ENCODE measurements at regions not wholly inside any gene's neighbourhood (a gene's known extent, or its start where the extent isn't known, plus 50 kb on each side); places are given as distances from the start of the nearest gene placed in this dataset.

DNA sequence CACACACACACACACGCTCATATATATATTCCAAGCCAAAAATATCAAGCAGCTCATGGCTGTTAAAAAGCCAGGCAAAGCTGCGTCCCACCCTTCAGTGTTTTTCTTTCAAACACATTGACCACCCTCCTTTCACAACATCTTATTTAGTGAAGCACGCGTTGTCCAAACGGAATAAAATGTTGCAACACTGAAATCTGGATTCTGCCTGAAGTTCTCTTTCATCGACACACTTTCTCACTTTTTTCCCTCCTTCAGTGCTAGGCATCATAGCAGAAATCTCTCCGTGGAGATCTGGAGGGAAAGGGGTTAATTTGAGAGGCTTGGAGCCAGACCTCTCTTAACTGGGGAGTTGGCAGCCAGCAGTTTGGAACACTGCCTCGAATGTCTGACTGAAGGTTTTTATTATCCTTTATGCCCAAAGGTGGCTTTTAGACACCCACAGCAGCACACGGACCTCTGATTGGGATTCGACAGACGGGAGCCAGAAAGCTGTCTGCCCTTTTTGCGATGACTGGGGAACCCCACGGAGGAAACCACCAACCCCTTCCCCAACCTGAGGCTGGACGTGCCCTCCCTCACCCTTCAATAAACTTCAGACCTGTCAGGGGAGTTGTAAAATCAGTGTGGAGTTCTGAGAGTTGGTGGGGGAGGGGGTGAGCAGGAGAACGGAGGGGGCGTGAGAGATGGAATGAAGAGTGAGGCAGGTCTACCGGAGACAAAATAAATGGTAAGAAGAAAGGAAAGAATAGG, 833.6 kb upstream of the SOX9 start:
- TF ChIP-seq, protein P1, sequence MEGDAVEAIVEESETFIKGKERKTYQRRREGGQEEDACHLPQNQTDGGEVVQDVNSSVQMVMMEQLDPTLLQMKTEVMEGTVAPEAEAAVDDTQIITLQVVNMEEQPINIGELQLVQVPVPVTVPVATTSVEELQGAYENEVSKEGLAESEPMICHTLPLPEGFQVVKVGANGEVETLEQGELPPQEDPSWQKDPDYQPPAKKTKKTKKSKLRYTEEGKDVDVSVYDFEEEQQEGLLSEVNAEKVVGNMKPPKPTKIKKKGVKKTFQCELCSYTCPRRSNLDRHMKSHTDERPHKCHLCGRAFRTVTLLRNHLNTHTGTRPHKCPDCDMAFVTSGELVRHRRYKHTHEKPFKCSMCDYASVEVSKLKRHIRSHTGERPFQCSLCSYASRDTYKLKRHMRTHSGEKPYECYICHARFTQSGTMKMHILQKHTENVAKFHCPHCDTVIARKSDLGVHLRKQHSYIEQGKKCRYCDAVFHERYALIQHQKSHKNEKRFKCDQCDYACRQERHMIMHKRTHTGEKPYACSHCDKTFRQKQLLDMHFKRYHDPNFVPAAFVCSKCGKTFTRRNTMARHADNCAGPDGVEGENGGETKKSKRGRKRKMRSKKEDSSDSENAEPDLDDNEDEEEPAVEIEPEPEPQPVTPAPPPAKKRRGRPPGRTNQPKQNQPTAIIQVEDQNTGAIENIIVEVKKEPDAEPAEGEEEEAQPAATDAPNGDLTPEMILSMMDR (conservative IDR thresholded peaks at IDR 0.05) = no peak
- no peak for TF ChIP-seq ZFX (IDR thresholded peaks at IDR 0.05)
- H3K27ac ChIP-seq = no peak overlapping the region

DNA sequence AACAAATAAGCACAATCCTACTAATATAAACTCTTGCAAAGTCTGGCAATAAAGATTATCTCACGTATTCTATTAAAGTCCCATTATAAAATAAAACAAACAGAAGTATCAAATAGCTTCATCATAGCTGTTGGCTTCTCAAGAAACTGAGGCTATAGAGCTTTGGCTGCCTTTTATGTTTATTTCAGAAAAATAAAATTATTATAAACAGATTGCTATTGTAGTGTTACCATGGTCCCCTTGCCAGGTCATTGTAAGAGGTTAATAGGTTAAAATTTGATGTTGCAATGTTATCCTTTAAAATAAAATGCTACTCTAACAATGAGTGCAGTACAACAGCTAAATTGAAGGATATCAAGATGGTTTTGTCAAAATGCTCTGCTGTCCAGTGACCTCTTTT, 828.8 kb upstream of the SOX9 start:
- TF ChIP-seq, protein P1 (conservative IDR thresholded peaks at IDR 0.05) = no peak
- no peak for TF ChIP-seq ZFX (IDR thresholded peaks at IDR 0.05)
- no peak overlapping the region for H3K27ac ChIP-seq

DNA sequence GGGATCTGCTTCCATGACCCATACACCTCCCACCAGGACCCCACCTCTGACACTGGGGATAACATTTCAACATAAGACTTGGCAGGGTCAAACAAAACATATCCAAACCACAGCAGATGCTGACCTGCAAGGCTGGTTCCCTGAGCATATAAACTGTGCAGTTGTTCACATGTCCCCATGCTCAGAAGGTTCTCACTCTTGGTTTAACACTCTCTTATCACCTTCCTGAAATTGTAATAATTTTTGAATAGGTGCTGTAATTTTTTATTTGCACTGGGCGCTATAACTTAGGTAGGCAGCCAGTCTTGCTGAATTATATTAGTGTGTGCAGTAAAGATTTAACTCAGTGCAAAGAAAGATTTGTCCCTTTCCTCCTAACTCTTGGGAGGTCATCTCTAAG, 824.8 kb upstream of the SOX9 start:
- TF ChIP-seq, protein P1 (conservative IDR thresholded peaks at IDR 0.05) = no peak
- H3K27ac ChIP-seq = no peak overlapping the region

DNA sequence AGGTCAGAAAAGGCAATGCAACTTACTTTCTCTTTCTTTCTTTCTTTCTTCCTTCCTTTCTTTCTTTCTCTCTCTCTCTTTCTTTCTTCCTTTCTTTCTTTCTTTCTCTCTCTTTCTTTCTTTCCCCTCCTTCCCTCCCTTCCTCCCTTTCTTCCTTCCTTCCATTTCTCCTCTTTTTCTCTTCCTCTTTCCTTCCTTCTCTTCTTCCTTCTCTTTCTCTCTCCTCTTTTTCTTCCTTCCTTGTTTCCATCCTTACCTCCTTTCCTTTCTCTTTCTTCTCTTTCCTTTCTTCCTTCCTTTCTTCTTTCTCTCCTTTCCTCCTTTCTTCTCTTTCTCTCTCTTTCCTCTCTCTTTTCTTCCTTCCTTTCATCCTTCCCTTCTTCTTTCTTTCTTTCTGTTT, 819.8 kb upstream of the SOX9 start:
- H3K27ac ChIP-seq = no peak overlapping the region
- no peak for TF ChIP-seq ZFX (IDR thresholded peaks at IDR 0.05)
- TF ChIP-seq, protein P1 (conservative IDR thresholded peaks at IDR 0.05) = no peak

DNA sequence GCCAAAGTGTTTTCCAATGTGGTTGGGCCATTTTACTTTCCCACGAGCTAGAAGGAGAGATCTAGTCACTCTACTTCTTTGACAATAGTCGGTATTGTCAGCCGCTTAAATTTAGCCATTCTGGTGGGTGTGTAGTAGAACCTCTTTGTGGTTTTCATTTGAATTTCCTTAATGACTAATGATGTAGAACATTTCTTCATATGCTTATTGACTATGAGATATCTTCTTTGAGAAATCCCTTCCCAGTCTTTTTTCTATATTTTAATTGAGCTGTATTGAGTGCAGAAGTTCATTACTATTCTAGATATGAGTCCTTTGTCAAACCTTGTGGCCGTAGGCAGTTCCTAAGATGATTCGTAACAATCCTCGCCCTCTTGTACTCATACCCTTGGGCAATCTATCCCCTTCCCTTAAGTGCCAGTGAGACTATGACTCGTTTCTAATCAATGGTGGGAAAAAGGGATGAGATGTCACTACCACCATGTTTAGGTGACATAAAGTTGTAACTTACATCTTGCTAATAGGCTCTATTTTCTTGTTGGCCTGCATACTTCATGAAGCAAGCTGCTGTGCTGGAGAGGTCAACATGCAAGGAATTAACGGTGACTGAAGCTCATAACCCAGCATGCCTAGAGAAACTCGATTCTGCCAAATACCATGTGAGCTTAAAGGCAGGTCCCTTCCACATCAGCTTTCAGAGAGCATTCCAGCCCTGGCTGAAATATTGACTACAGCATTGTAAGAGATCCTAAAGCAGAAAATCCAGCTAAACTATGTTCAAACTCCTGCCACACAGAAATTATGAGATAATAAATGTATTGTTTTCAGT, 817.9 kb upstream of the SOX9 start:
- no peak overlapping the region for H3K27ac ChIP-seq
- TF ChIP-seq, protein P1 (conservative IDR thresholded peaks at IDR 0.05) = no peak
- no peak for TF ChIP-seq ZFX (IDR thresholded peaks at IDR 0.05)

DNA sequence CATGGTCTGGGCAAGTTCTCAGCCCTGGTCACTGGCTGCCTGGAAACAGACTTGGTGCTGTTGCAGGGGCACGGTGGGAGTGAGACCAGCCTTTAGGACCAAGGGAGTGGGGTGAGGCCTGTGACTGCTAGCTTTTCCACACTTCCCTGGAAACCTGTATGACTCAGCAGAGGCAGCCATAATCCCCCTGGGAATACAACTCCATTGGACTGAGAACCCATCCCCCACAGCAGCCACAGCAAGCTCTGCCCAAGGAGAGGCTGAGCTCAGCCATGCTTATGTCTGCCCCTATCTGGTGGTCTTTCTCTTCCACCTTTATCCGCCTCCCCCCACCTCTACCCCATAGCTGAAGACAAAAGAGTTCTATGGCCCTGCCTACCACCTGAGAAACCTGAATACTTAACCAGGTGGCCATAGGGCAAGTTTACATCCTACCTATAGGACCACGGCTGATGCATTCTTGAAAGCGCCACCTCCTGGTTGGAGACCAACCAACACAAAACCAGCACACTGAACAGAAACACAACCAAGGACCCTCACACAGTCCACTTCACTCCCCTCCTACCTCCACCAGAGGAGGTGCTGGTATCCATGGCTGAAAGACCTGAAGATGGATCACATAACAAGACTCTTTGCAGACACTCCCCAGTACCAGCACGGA, 816.2 kb upstream of the SOX9 start:
- TF ChIP-seq ZFX (IDR thresholded peaks at IDR 0.05) = no peak
- TF ChIP-seq, protein P1 (conservative IDR thresholded peaks at IDR 0.05) = peak; percentile 21; the same call in 1 of the 2 replicates
- no peak overlapping the region for H3K27ac ChIP-seq

DNA sequence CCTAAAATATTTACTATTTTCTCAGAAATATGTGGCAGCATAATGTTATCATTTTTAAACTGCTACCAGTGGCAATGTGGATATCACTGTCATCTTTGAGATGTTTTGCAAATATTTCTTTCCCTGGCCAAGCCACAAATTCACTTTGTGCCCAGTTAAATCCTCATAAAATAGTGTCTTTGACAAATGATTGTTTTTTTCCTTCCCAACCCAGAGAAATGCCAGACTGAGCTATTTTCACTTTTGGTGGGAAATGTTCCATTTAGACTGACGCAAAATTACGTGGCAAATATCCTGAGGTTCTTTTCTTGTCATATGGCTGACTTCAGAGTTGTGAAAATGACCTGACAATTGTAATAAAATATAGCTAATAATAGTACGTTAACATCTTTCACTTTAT, 807.0 kb upstream of the SOX9 start:
- TF ChIP-seq, protein P1 (conservative IDR thresholded peaks at IDR 0.05) = no peak
- no peak for TF ChIP-seq ZFX (IDR thresholded peaks at IDR 0.05)

More for the DNA sequence above, 807.0 kb upstream of the SOX9 start:
- H3K27ac ChIP-seq = no peak overlapping the region
